Heart left ventricle (tissue), 16 donors: ENCODE measurements at regions not wholly inside any gene's neighbourhood (a gene's known extent, or its start where the extent isn't known, plus 50 kb on each side); places are given as distances from the start of the nearest gene placed in this dataset.

Experiments used
- ATAC-seq, 4 donors: fragments of 200-7000 bp; cut with Tn5 transposase; one replicate each; pipeline ENCODE4 v1.9.1; 2020 to 2022; ENCODE audit warnings: moderate library complexity in 4 of 4, mild to moderate bottlenecking in 3 of 4, moderate number of reproducible peaks in 1 of 4
- DNase-seq, 5 donors: peaks; one replicate each; pipeline ENCODE4 v3.0.0-alpha.2; 2020
- H3K27ac ChIP-seq, 12 donors: fragments of 200-600 bp; sonication (generic) in 4 of 12; one replicate each; pipeline versions ENCODE4 v1.5.0 to v1.8.0; 2016 to 2022; ENCODE audit warnings: mild to moderate bottlenecking in 2 of 12
- H3K27me3 ChIP-seq, 9 donors: fragments of 200-600 bp; sonication (generic) in 2 of 9; one replicate each; pipeline versions ENCODE4 v1.5.1 to v1.8.0; 2016 to 2022; ENCODE audit warnings: mild to moderate bottlenecking in 3 of 9
- H3K36me3 ChIP-seq, 9 donors: fragments of 200-600 bp; sonication (generic) in 2 of 9; one replicate each; pipeline versions ENCODE4 v1.5.0 to v1.8.0; 2018 to 2022; ENCODE audit warnings: mild to moderate bottlenecking in 2 of 9
- H3K4me1 ChIP-seq, 12 donors: fragments of 200-600 bp; sonication (generic) in 4 of 12; one replicate each; pipeline versions ENCODE4 v1.5.0 to v1.8.0; 2016 to 2022; ENCODE audit warnings: mild to moderate bottlenecking in 3 of 12
- H3K4me3 ChIP-seq, 12 donors: fragments of 200-600 bp; sonication (generic) in 4 of 12; one replicate each; pipeline versions ENCODE4 v1.5.0 to v1.8.0; 2017 to 2022; ENCODE audit warnings: mild to moderate bottlenecking in 9 of 12, moderate library complexity in 4 of 12
- H3K9me3 ChIP-seq, 12 donors: fragments of 200-600 bp; sonication (generic) in 4 of 12; one replicate each; pipeline versions ENCODE4 v1.5.0 to v1.8.0; 2016 to 2022; ENCODE audit warnings: mild to moderate bottlenecking in 1 of 12
- CTCF ChIP-seq, 12 donors: fragments of 200-600 bp; sonication (generic) in 4 of 12; IDR thresholded peaks; one replicate each; pipeline versions ENCODE4 v1.5.0 to v1.8.0; 2018 to 2022; ENCODE audit warnings: antibody characterized with exemption in 12 of 12, mild to moderate bottlenecking in 5 of 12
- POLR2A ChIP-seq, 2 donors: fragments of 450-650 bp; IDR thresholded peaks; one replicate each; pipeline ENCODE4 v1.6.1; 2017; ENCODE audit warnings: antibody characterized with exemption in 2 of 2, mild to moderate bottlenecking in 2 of 2, moderate library complexity in 2 of 2
- WGBS, 4 donors: extraction: QIAGEN DNeasy Blood & Tissue Kit in 2 of 4; methylation state at CpG; one replicate each; pipeline versions ENCODE4 v1.1.5 to v1.1.7; 2013 to 2018; 5-methylcytosine and 5-hydroxymethylcytosine counted together
- intact Hi-C, 10 donors: fragments of 100-400 bp; cut with DNase I; formaldehyde crosslinking; loops; one replicate each; pipeline versions ENCODE4 v1.11.1 to v1.14.2; 2022
- donor health status: ischemic (EF 13 %, LVEDD 7.1; RV severe dilation, severe dysfunction).
- donor health status: healthy with polysubstance abuse.
- donor health status: DM: no; HTN: yes; CAD: no.
- donor health status: DM: no; HTN: no; CAD: no.
- donor health status: ischemic (EF 25% LVEDD 6.9; RV normal size, moderate dysfunction).
- donor health status: ischemic (EF 25% LVEDD 5.7; RV mildly dilated, moderate dysfunction).
- donor health status: healthy.
- donor health status: DM: yes; HTN: yes; CAD: no.
- donor health status: ischemic (EF 35%, LVEDD 5.7; RV mildly dilated, moderate dysfunction).
- donor health status: nonischemic (EF 11% LVEDD 7.7; RV severe dilation, severe dysfunction).
- donor health status: DM: yes; HTN: yes; CAD: no.
- donor health status: PGD.
- donor health status: ischemic (EF 29% LVEDD 5.4; RV normal size, mild dysfunction).
- donor health status: nonischemic (EF 23%, LVEDD 6.1; RV moderate dilation, normal function).

DNA sequence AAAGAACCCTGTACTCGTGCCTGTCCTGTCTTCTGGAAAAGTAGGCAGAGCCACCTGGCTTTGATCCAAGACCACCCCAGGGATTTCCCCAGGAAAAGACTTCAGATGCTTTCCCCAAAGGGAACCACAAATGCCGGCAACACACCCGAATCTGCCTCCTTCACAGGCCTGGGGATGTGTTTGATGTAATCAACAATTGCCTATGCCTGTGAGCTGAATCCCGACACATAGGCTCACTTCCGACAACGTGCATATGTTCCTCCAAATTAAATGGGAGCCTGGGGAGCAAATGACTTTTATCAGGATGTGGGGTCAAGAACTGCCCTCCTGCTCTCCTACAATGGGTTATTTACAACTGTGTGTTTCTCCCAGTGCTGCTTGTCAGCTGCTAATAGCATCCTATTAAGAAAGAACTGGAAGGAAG lies 535.2 kb upstream of the CDH11 start:
- DNase-seq (no peak), ATAC-seq (no peak)
- Histone ChIP-seq H3K27ac (no peak overlapping the region), H3K36me3 (no peaks in the 10 kb centered on the region), H3K27me3 (peaks cover 0 to 15% (median 0%) of the 10 kb centered on the region in 9 donors), H3K4me1 (peaks cover 0 to 14% (median 1%) of the 10 kb centered on the region in 12 donors), H3K4me3 (no peak overlapping the region), H3K9me3 (no peaks in the 10 kb centered on the region)
- intact Hi-C loops = no loop called here
- TF ChIP-seq POLR2A (IDR thresholded peaks at IDR 0.05) = no peak
- 45 to 75% (median 54%) methylated on average over 6 of the region's 6 CpGs for WGBS, 4 donors

- no peak for ATAC-seq
- WGBS, 4 donors = 78 to 83% (median 79%) methylated on average over 3 of the region's 3 CpGs
- intact Hi-C loops = no loop called here
Measured at GRCh38 chr16:65655802-65656201, 533.9 kb upstream of the CDH11 start.

GRCh38 chr16:65648101-65648500 lies 526.2 kb upstream of the CDH11 start:
- intact Hi-C loops = no loop called here
- TF ChIP-seq POLR2A (IDR thresholded peaks at IDR 0.05) (no peak), CTCF (IDR thresholded peaks at IDR 0.05) (no peak)
- no peaks in the 10 kb centered on the region for H3K4me1 ChIP-seq

More at GRCh38 chr16:65655802-65656201, 533.9 kb upstream of the CDH11 start:
- no peaks in the 10 kb centered on the region for H3K36me3 ChIP-seq
- TF ChIP-seq POLR2A (IDR thresholded peaks at IDR 0.05) (no peak), CTCF (IDR thresholded peaks at IDR 0.05) (no peak)
- no peaks in the 10 kb centered on the region for H3K9me3 ChIP-seq
- peaks cover 0 to 15% (median 0%) of the 10 kb centered on the region in 9 donors for H3K27me3 ChIP-seq
- peaks cover 0 to 14% (median 1%) of the 10 kb centered on the region in 12 donors for H3K4me1 ChIP-seq
- no peak for DNase-seq
- no peak overlapping the region for H3K4me3 ChIP-seq
- H3K27ac ChIP-seq = no peak overlapping the region

GRCh38 chr16:65644821-65645220 lies 523.0 kb upstream of the CDH11 start:
- H3K4me1 ChIP-seq = no peaks in the 10 kb centered on the region
- TF ChIP-seq CTCF (IDR thresholded peaks at IDR 0.05) = no peak

More at GRCh38 chr16:65648101-65648500, 526.2 kb upstream of the CDH11 start:
- DNase-seq (no peak), ATAC-seq (no peak)
- Histone ChIP-seq H3K27ac (no peak overlapping the region), H3K36me3 (no peaks in the 10 kb centered on the region), H3K9me3 (no peaks in the 10 kb centered on the region), H3K27me3 (peaks cover 0 to 7% (median 0%) of the 10 kb centered on the region in 9 donors), H3K4me3 (no peak overlapping the region)
- WGBS, 4 donors = 81 to 91% (median 90%) methylated on average over 5 of the region's 5 CpGs

DNA sequence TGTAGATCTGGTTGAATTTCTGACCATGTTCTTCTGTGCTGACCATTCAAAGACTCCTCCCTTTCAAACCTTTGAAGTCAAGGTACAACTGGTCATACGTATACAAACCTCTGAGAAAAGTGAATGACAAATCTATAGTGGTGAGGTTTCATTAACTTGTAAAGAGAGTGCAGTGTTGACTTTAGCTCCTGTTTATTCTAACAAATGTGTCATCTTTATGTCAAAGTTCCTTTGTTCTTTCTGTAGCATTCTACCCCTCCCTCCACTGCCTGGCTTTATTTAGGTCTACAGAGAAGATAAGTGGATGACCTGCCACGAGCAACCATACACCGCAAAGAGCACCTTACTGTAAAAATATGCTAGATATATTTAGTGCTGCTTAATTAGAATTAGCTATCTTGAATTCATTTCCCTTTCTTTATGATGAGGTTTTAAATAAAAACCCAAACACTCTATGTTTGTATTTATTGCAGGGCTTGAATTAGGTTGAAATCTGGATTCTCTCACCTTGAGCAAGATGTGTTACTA lies 520.0 kb upstream of the CDH11 start:
- intact Hi-C loops = no loop called here

More at GRCh38 chr16:65644821-65645220, 523.0 kb upstream of the CDH11 start:
- H3K36me3 ChIP-seq = no peaks in the 10 kb centered on the region
- H3K9me3 ChIP-seq = no peaks in the 10 kb centered on the region
- H3K27ac ChIP-seq = no peak overlapping the region
- intact Hi-C loops = no loop called here
- 72 to 80% (median 77%) methylated on average over 2 of the region's 2 CpGs for WGBS, 4 donors
- no peaks in the 10 kb centered on the region for H3K27me3 ChIP-seq
- DNase-seq (no peak), ATAC-seq (no peak)
- no peak overlapping the region for H3K4me3 ChIP-seq

More for the DNA sequence above, 520.0 kb upstream of the CDH11 start:
- WGBS, 4 donors = 67 to 77% (median 73%) methylated on average over 3 of the region's 3 CpGs
- H3K27ac ChIP-seq = no peak overlapping the region
- H3K36me3 ChIP-seq = no peaks in the 10 kb centered on the region
- TF ChIP-seq POLR2A (IDR thresholded peaks at IDR 0.05) (no peak), CTCF (IDR thresholded peaks at IDR 0.05) (no peak)
- no peaks in the 10 kb centered on the region for H3K9me3 ChIP-seq
- H3K27me3 ChIP-seq = no peaks in the 10 kb centered on the region
- no peaks in the 10 kb centered on the region for H3K4me1 ChIP-seq
- ATAC-seq (no peak), DNase-seq (no peak)
- H3K4me3 ChIP-seq = no peak overlapping the region
